ENCODE measurements at regions not wholly inside any gene's neighbourhood (a gene's known extent, or its start where the extent isn't known, plus 50 kb on each side); places are given as distances from the start of the nearest gene placed in this dataset.

GRCh38 chr13:111899714-111900389 lies 167.1 kb upstream of the SOX1 start:
- TF ChIP-seq CTCF (IDR thresholded peaks at IDR 0.05 in 2 of 3, conservative IDR thresholded peaks at IDR 0.05 in 1 of 3; ENCODE audit: control insufficient read depth in 2 of 3, extremely low read depth in 1 of 3, insufficient read depth in 1 of 3, low read depth in 3 of 3, low read length in 3 of 3) (no peak), IKZF1 (conservative IDR thresholded peaks at IDR 0.05) (no peak), RB1 (IDR thresholded peaks at IDR 0.05; ENCODE audit: borderline replicate concordance) (no peak), SPI1 (IDR thresholded peaks at IDR 0.05; ENCODE audit: borderline replicate concordance, insufficient read depth, low read depth, low read length) (no peak), MYB (IDR thresholded peaks at IDR 0.05; ENCODE audit: borderline replicate concordance, low read depth, low read length) (no peak), BACH1 (IDR thresholded peaks at IDR 0.05; ENCODE audit: borderline replicate concordance) (no peak), WRNIP1 (IDR thresholded peaks at IDR 0.05; ENCODE audit: borderline replicate concordance, low read depth, low read length) (no peak), GABPA (IDR thresholded peaks at IDR 0.05; ENCODE audit: low read depth) (no peak), IKZF2 (IDR thresholded peaks at IDR 0.05) (no peak), BCL3 (IDR thresholded peaks at IDR 0.05; ENCODE audit: borderline replicate concordance, insufficient read depth, low read depth, low read length, poor library complexity, severe bottlenecking) (no peak), ESRRA (IDR thresholded peaks at IDR 0.05; ENCODE audit: low read length) (no peak), EZH2 (IDR thresholded peaks at IDR 0.05; ENCODE audit: borderline replicate concordance, control insufficient read depth, low read depth, low read length) (no peak), SMC3 (IDR thresholded peaks at IDR 0.05; ENCODE audit: borderline replicate concordance, low read length) (no peak), HDAC6 (IDR thresholded peaks at IDR 0.05; ENCODE audit: unreplicated experiment) (no peak), BRCA1 (IDR thresholded peaks at IDR 0.05; ENCODE audit: low read depth, low read length) (no peak)
- no peaks in the 10 kb centered on the region for H3K79me2 ChIP-seq (ENCODE audit: control insufficient read depth, insufficient read depth, low read length)
- ATAC-seq: no peak
- CTCF ChIA-PET: no interaction called here
- H4K20me1 ChIP-seq (ENCODE audit: control insufficient read depth, insufficient read depth): no peaks in the 10 kb centered on the region
- intact Hi-C loops (cut with micrococcal nuclease; ENCODE audit: unreplicated experiment) (no loop called here), in situ Hi-C loops (cut with MboI) (no loop called here)
- no peak for DNase-seq (ENCODE audit: low read depth, low spot score)
- WGBS (ENCODE audit: insufficient coverage, insufficient replicate concordance, low lambda C conversion rate, missing lambda C conversion rate): 50% methylated on average over 15 of the region's 15 CpGs
- no peak overlapping the region for H3K4me3 ChIP-seq
- no peak overlapping the region for H3K27ac ChIP-seq (ENCODE audit: control insufficient read depth, insufficient read depth)
- no peaks in the 10 kb centered on the region for H3K27me3 ChIP-seq (replicated peaks in 1 of 2; ENCODE audit: control insufficient read depth in 2 of 2, insufficient read depth in 2 of 2, low read length in 1 of 2)
- H3K4me1 ChIP-seq (ENCODE audit: control insufficient read depth, insufficient read depth, low read length): no peaks in the 10 kb centered on the region
- no peak overlapping the region for H3K9ac ChIP-seq (ENCODE audit: control insufficient read depth, insufficient read depth, low read length)
- no peak overlapping the region for H3K4me2 ChIP-seq (ENCODE audit: control insufficient read depth, insufficient read depth)
- no peak overlapping the region for H2AFZ ChIP-seq (ENCODE audit: control insufficient read depth, low read depth, low read length)
- BruUV-seq (replicated peaks): no TSS peak
- POLR2A ChIA-PET: no interaction called here
- FAIRE-seq: no peak
- H3K36me3 ChIP-seq (ENCODE audit: control insufficient read depth in 2 of 2, insufficient read depth in 2 of 2, low read length in 1 of 2): no peaks in the 10 kb centered on the region
- RAD21 ChIA-PET (ENCODE audit: unreplicated experiment): no interaction called here
- SMC1A ChIA-PET (ENCODE audit: uncharacterized antibody, unreplicated experiment): no interaction called here
- no peaks in the 10 kb centered on the region; the same call in 2 of the 3 replicates for H3K9me3 ChIP-seq (replicated peaks; ENCODE audit: control insufficient read depth, insufficient read depth, low read length)

Measured in GM12878 (cell line).